Activated CD4-positive, CD25-positive, alpha-beta regulatory T cell treated with anti-CD3 and anti-CD28 coated beads, Interleukin-2, amount 50 U/mL, for 24 hours (primary cell): ENCODE measurements at regions not wholly inside any gene's neighbourhood (a gene's known extent, or its start where the extent isn't known, plus 50 kb on each side); places are given as distances from the start of the nearest gene placed in this dataset.
"Not testable (repeated sequence)": the region's sequence is repeated elsewhere in the genome, so short reads cannot be mapped to it uniquely, and the experiment has no call there.

Source experiments
- ATAC-seq, 2 donors: fragments of 150-1000 bp; cut with Tn5 transposase; one replicate each; pipeline ENCODE4 v1.10.0; 2021; ENCODE audit warnings: mild to moderate bottlenecking in 1 of 2, moderate library complexity in 1 of 2

GRCh38 chr10:4252701-4253100 is 467.7 kb upstream of the KLF6 start:
- no peak for ATAC-seq

- ATAC-seq = no peak
Measured at GRCh38 chr10:4250587-4250887, 465.5 kb upstream of the KLF6 start.

GRCh38 chr10:4249841-4250586 is 465.0 kb upstream of the KLF6 start:
- no peak for ATAC-seq

- ATAC-seq = peak in 1 of 2 donors; percentile 3
Measured at GRCh38 chr10:4247379-4247778, 462.4 kb upstream of the KLF6 start.

- peak; percentile 58 to 61 for ATAC-seq
Measured at GRCh38 chr10:4246881-4247358, 461.9 kb upstream of the KLF6 start.

GRCh38 chr10:4243651-4244050 is 458.6 kb upstream of the KLF6 start:
- ATAC-seq = peak; percentile 89 to 93

GRCh38 chr10:4243169-4243568 is 458.2 kb upstream of the KLF6 start:
- no peak for ATAC-seq

GRCh38 chr10:4242561-4243035 is 457.6 kb upstream of the KLF6 start:
- ATAC-seq = no peak

GRCh38 chr10:4241724-4242345 is 456.8 kb upstream of the KLF6 start:
- no peak for ATAC-seq

GRCh38 chr10:4240608-4241197 is 455.7 kb upstream of the KLF6 start:
- ATAC-seq = no peak

GRCh38 chr10:4239186-4239585 is 454.2 kb upstream of the KLF6 start:
- ATAC-seq = no peak

GRCh38 chr10:4236905-4237304 is 451.9 kb upstream of the KLF6 start:
- not testable (repeated sequence) for ATAC-seq

- ATAC-seq = peak; percentile 86 to 88
Measured at GRCh38 chr10:4234661-4235060, 449.7 kb upstream of the KLF6 start.

- no peak for ATAC-seq
Measured at GRCh38 chr10:4231439-4231838, 446.4 kb upstream of the KLF6 start.

- no peak for ATAC-seq
Measured at GRCh38 chr10:4230036-4230435, 445.0 kb upstream of the KLF6 start.

GRCh38 chr10:4229106-4229505 is 444.1 kb upstream of the KLF6 start:
- ATAC-seq = no peak

GRCh38 chr10:4227586-4227985 is 442.6 kb upstream of the KLF6 start:
- no peak for ATAC-seq

GRCh38 chr10:4226941-4227540 is 442.0 kb upstream of the KLF6 start:
- ATAC-seq = no peak

GRCh38 chr10:4224178-4224577 is 439.2 kb upstream of the KLF6 start:
- ATAC-seq = no peak

- ATAC-seq = peak; percentile 88 to 89
Measured at GRCh38 chr10:4221310-4221709, 436.3 kb upstream of the KLF6 start.

GRCh38 chr10:4219901-4220300 is 434.9 kb upstream of the KLF6 start:
- no peak for ATAC-seq

- ATAC-seq = no peak
Measured at GRCh38 chr10:4217653-4218052, 432.6 kb upstream of the KLF6 start.

GRCh38 chr10:4217187-4217586 is 432.2 kb upstream of the KLF6 start:
- ATAC-seq = no peak

GRCh38 chr10:4216726-4217125 is 431.7 kb upstream of the KLF6 start:
- ATAC-seq = no peak
